ENCODE measurements at regions not wholly inside any gene's neighbourhood (a gene's known extent, or its start where the extent isn't known, plus 50 kb on each side); places are given as distances from the start of the nearest gene placed in this dataset.

DNA sequence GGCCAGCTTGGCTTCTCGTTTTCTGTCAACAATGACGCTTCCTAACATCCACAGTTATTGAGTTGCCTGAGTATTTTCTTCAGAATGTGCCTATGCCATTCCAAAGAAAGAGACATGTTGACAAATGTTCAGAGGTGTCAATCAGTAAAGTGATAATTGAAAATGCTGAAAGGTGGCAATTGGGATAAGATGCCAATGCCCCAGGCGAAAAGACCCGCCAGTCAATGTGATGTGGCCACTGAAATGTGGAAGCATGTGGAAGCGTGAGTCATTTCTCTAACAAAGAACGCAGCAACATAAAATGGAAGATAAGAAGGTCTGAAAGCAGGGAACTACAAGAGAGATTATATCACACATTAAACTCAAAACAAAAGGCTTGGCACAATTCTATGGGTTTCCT is 882.2 kb upstream of the SLC10A2 start:
- Histone ChIP-seq H2BK20ac (ENCODE audit: low read length) (no peak overlapping the region), H3K27me3 (replicated peaks in 1 of 4; ENCODE audit: control insufficient read depth in 3 of 4, extremely low read depth in 1 of 4, insufficient read depth in 3 of 4, low read length in 3 of 4) (no peaks in the 10 kb centered on the region), H3K9me3 (ENCODE audit: insufficient read depth in 2 of 2, low read depth in 1 of 2, low read length in 1 of 2) (no peaks in the 10 kb centered on the region), H2BK120ac (replicated peaks; ENCODE audit: low read depth, low read length) (no peak overlapping the region), H3K23me2 (ENCODE audit: low read depth, low read length) (no peaks in the 10 kb centered on the region), H2BK12ac (ENCODE audit: low read depth, low read length) (no peak overlapping the region), H4K20me1 (replicated peaks in 1 of 2; ENCODE audit: control insufficient read depth in 1 of 2, insufficient read depth in 2 of 2, low read length in 2 of 2) (no peaks in the 10 kb centered on the region), H3K4ac (replicated peaks; ENCODE audit: insufficient read length, low read depth, low read length) (no peak overlapping the region), H4K8ac (ENCODE audit: extremely low read depth, insufficient read depth, low read length) (no peak overlapping the region), H3K4me3 (ENCODE audit: extremely low read depth in 1 of 4, insufficient read depth in 2 of 4, low read depth in 3 of 4, low read length in 4 of 4) (no peak overlapping the region), H4K91ac (replicated peaks; ENCODE audit: insufficient read length, low read length) (no peak overlapping the region), H3K79me2 (ENCODE audit: control insufficient read depth in 1 of 2, insufficient read depth in 2 of 2, low read length in 2 of 2) (no peaks in the 10 kb centered on the region), H3K4me2 (ENCODE audit: insufficient read depth in 1 of 2, low read depth in 2 of 2, low read length in 2 of 2) (no peak overlapping the region), H3K18ac (ENCODE audit: extremely low read depth, low read length) (no peak overlapping the region), H4K5ac (ENCODE audit: insufficient read length, low read depth, low read length) (no peak overlapping the region), H3K56ac (replicated peaks; ENCODE audit: insufficient read length, low read depth, low read length) (no peak overlapping the region), H2BK5ac (ENCODE audit: low read depth, low read length) (no peak overlapping the region), H3K79me1 (ENCODE audit: low read depth, low read length) (no peaks in the 10 kb centered on the region), H2BK15ac (ENCODE audit: low read length) (no peak overlapping the region), H3K14ac (ENCODE audit: insufficient read length) (no peak overlapping the region), H3K9ac (replicated peaks in 1 of 4; ENCODE audit: extremely low read depth in 1 of 4, low read depth in 3 of 4, low read length in 3 of 4) (no peak overlapping the region), H3K36me3 (ENCODE audit: control insufficient read depth in 2 of 4, insufficient read depth in 4 of 4, low read length in 3 of 4) (no peaks in the 10 kb centered on the region), H2AFZ (ENCODE audit: low read length) (no peak overlapping the region; the same call in 1 of the 2 replicates), H3K4me1 (replicated peaks in 1 of 4; ENCODE audit: control insufficient read depth in 3 of 4, insufficient read depth in 4 of 4, low read length in 3 of 4) (no peaks in the 10 kb centered on the region), H3K23ac (ENCODE audit: insufficient read length) (no peak overlapping the region), H2AK5ac (ENCODE audit: low read depth, low read length) (no peak overlapping the region), H3K27ac (ENCODE audit: low read depth, low read length) (no peak overlapping the region)
- POLR2A ChIA-PET (ENCODE audit: partially characterized antibody) = no interaction called here
- CTCF ChIA-PET (ENCODE audit: partially characterized antibody) = interaction anchor here (0.8 kb wide), 1 partner anchor 66 kb away, joined by 3 read pairs; no protein-coding TSS in a partner anchor
- DNase-seq (ENCODE audit: low read depth in 1 of 2, low spot score in 2 of 2) (no peak), FAIRE-seq (no peak)
- WGBS, 2 experiments (ENCODE audit: extremely low coverage in 1 of 2, insufficient coverage in 1 of 2, insufficient read length in 1 of 2, insufficient replicate concordance in 2 of 2, low coverage in 1 of 2, low lambda C conversion rate in 2 of 2, missing lambda C conversion rate in 1 of 2) = 95% methylated on average over 6 of the region's 6 CpGs; no CpG with 5 or more reads in 1 of the 2 experiments
- TF ChIP-seq CHD1 (IDR thresholded peaks at IDR 0.05; ENCODE audit: low read depth, low read length) (no peak), TBP (IDR thresholded peaks at IDR 0.05; ENCODE audit: low read depth, low read length) (no peak), MAFK (IDR thresholded peaks at IDR 0.05; ENCODE audit: low read depth, low read length) (no peak), SP2 (IDR thresholded peaks at IDR 0.05; ENCODE audit: low read length) (no peak), RNF2 (IDR thresholded peaks at IDR 0.05; ENCODE audit: borderline replicate concordance, low read depth, low read length, missing control alignments, poor library complexity, severe bottlenecking) (no peak), JUN (IDR thresholded peaks at IDR 0.05; ENCODE audit: low read depth, low read length) (no peak), CTBP2 (IDR thresholded peaks at IDR 0.05; ENCODE audit: borderline replicate concordance, insufficient read depth, insufficient read length, low read length) (no peak), ASH2L (IDR thresholded peaks at IDR 0.05; ENCODE audit: low read length) (no peak), BCL11A (IDR thresholded peaks at IDR 0.05; ENCODE audit: low read depth in 2 of 2, low read length in 2 of 2) (no peak), ZNF274 (IDR thresholded peaks at IDR 0.05; ENCODE audit: borderline replicate concordance, extremely low read depth, low read length) (no peak), KDM1A (IDR thresholded peaks at IDR 0.05; ENCODE audit: borderline replicate concordance, low read length) (no peak), JUND (IDR thresholded peaks at IDR 0.05; ENCODE audit: low read length) (no peak)
- TF ChIP-seq, protein P1, sequence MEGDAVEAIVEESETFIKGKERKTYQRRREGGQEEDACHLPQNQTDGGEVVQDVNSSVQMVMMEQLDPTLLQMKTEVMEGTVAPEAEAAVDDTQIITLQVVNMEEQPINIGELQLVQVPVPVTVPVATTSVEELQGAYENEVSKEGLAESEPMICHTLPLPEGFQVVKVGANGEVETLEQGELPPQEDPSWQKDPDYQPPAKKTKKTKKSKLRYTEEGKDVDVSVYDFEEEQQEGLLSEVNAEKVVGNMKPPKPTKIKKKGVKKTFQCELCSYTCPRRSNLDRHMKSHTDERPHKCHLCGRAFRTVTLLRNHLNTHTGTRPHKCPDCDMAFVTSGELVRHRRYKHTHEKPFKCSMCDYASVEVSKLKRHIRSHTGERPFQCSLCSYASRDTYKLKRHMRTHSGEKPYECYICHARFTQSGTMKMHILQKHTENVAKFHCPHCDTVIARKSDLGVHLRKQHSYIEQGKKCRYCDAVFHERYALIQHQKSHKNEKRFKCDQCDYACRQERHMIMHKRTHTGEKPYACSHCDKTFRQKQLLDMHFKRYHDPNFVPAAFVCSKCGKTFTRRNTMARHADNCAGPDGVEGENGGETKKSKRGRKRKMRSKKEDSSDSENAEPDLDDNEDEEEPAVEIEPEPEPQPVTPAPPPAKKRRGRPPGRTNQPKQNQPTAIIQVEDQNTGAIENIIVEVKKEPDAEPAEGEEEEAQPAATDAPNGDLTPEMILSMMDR (IDR thresholded peaks at IDR 0.05; ENCODE audit: control extremely low read depth in 1 of 3, insufficient read depth in 1 of 3, low read depth in 1 of 3, low read length in 3 of 3) = no peak
